IMR-90 (cell line): ENCODE measurements at regions not wholly inside any gene's neighbourhood (a gene's known extent, or its start where the extent isn't known, plus 50 kb on each side); places are given as distances from the start of the nearest gene placed in this dataset.

ENCODE experiments used
- ATAC-seq: fragments of 200-7000 bp; cut with Tn5 transposase; 2 replicates; pipeline ENCODE4 v1.9.1; 2020; ENCODE audit warnings: low read depth, mild to moderate bottlenecking, moderate library complexity
- BruUV-seq: library from RNA; stranded (reverse); fragments of 400-500 nt; replicated peaks from 2 replicates; lab custom pipeline; 2021; lab: Mats Ljungman, UMichigan
- CTCF ChIA-PET: fragments of 300-600 bp; formaldehyde crosslinking; extraction: SDS; loops from one replicate; lab custom pipeline; 2021; ENCODE audit warnings: antibody characterized with exemption; lab: Yijun Ruan, JAX
- POLR2A ChIA-PET: fragments of 300-600 bp; sonication (Branson Sonifier 250); formaldehyde crosslinking; loops from one replicate; lab custom pipeline; 2022; ENCODE audit warnings: antibody characterized with exemption; ENCODE audit not compliant: unreplicated experiment; lab: Charles Lee
- DNase-seq: peaks from one replicate; pipeline ENCODE4 v3.0.0; 2013
- H2AFZ ChIP-seq: replicated peaks from 2 replicates; pipeline ENCODE3; 2013; ENCODE audit warnings: low read length, mild to moderate bottlenecking; ENCODE audit not compliant: poor library complexity
- H2AK5ac ChIP-seq: 2 replicates; pipeline ENCODE4 v1.6.1; 2013; ENCODE audit warnings: low read depth, low read length, inconsistent platforms
- H2AK9ac ChIP-seq: replicated peaks from 2 replicates; pipeline ENCODE3; 2013; ENCODE audit warnings: mild to moderate bottlenecking, low read depth, low read length, moderate library complexity; ENCODE audit not compliant: poor library complexity
- H2BK120ac ChIP-seq: 2 replicates; pipeline ENCODE4 v1.6.1; 2013; ENCODE audit warnings: low read depth, low read length, inconsistent platforms
- H2BK15ac ChIP-seq: 3 replicates; pipeline ENCODE4 v1.6.1; 2013; ENCODE audit warnings: low read depth, low read length, inconsistent platforms
- H2BK20ac ChIP-seq: 2 replicates; pipeline ENCODE4 v1.6.1; 2013; ENCODE audit warnings: low read depth, mild to moderate bottlenecking, inconsistent platforms, low read length, moderate library complexity
- H2BK5ac ChIP-seq: 2 replicates; pipeline ENCODE4 v1.6.1; 2013; ENCODE audit warnings: mild to moderate bottlenecking, low read depth, low read length, inconsistent platforms; ENCODE audit not compliant: poor library complexity, severe bottlenecking
- H3K14ac ChIP-seq: replicated peaks from 2 replicates; pipeline ENCODE4 v1.6.1; 2013; ENCODE audit warnings: low read depth, low read length, inconsistent platforms
- H3K18ac ChIP-seq: 2 replicates; pipeline ENCODE4 v1.6.1; 2013; ENCODE audit warnings: low read depth, low read length, control low read depth
- H3K23ac ChIP-seq: 2 replicates; pipeline ENCODE4 v1.6.1; 2013; ENCODE audit warnings: low read depth, low read length, inconsistent platforms
- H3K27ac ChIP-seq: 2 replicates; pipeline ENCODE4 v1.5.1; 2013; ENCODE audit warnings: mild to moderate bottlenecking, control low read depth, low read length; ENCODE audit not compliant: insufficient read depth
- H3K27me3 ChIP-seq: 2 replicates; pipeline ENCODE4 v1.6.1; 2013; ENCODE audit warnings: low read length; ENCODE audit not compliant: control insufficient read depth, insufficient read depth
- H3K36me3 ChIP-seq: 2 replicates; pipeline ENCODE4 v1.6.1; 2013; ENCODE audit warnings: low read length, mixed read lengths; ENCODE audit not compliant: control insufficient read depth, insufficient read depth
- H3K4ac ChIP-seq: 2 replicates; pipeline ENCODE4 v1.6.1; 2013; ENCODE audit warnings: low read depth, low read length, inconsistent platforms
- H3K4me1 ChIP-seq: 2 replicates; pipeline ENCODE4 v1.6.1; 2013; ENCODE audit warnings: low read length, mixed read lengths; ENCODE audit not compliant: control insufficient read depth, insufficient read depth
- H3K4me2 ChIP-seq: 2 replicates; pipeline ENCODE4 v1.6.1; 2013; ENCODE audit warnings: low read depth, mild to moderate bottlenecking, control low read depth, low read length, moderate library complexity
- H3K4me3 ChIP-seq: 2 replicates; pipeline ENCODE4 v1.5.1; 2013; ENCODE audit warnings: low read depth, mild to moderate bottlenecking, control low read depth, low read length, moderate library complexity; ENCODE audit not compliant: insufficient read depth
- H3K56ac ChIP-seq: 2 replicates; pipeline ENCODE4 v1.6.1; 2013; ENCODE audit warnings: low read length, inconsistent platforms; ENCODE audit not compliant: insufficient read depth; ENCODE audit errors: extremely low read depth
- H3K79me1 ChIP-seq, 2 experiments: 2 replicates each; pipeline ENCODE4 v1.6.1; 2013; ENCODE audit warnings: low read length in 2 of 2, inconsistent platforms in 1 of 2, low read depth in 1 of 2
- H3K9ac ChIP-seq: 2 replicates; pipeline ENCODE4 v1.6.1; 2013; ENCODE audit warnings: low read depth, low read length, control low read depth
- H3K9me1 ChIP-seq: 2 replicates; pipeline ENCODE4 v1.6.1; 2013; ENCODE audit warnings: low read length, inconsistent platforms; ENCODE audit not compliant: insufficient read depth
- H3K9me3 ChIP-seq: 2 replicates; pipeline ENCODE4 v1.6.1; 2013; ENCODE audit warnings: low read length; ENCODE audit not compliant: control insufficient read depth, insufficient read depth
- H4K20me1 ChIP-seq: 2 replicates; pipeline ENCODE4 v1.6.1; 2013; ENCODE audit warnings: low read length, inconsistent platforms; ENCODE audit not compliant: insufficient read depth
- H4K5ac ChIP-seq: 2 replicates; pipeline ENCODE4 v1.6.1; 2013; ENCODE audit warnings: mild to moderate bottlenecking, low read depth, low read length, control low read depth
- H4K8ac ChIP-seq, 2 experiments: 2 replicates each; pipeline ENCODE4 v1.6.1; 2013; ENCODE audit warnings: low read depth in 2 of 2, low read length in 2 of 2, control low read depth in 1 of 2, inconsistent platforms in 1 of 2
- H4K91ac ChIP-seq: 2 replicates; pipeline ENCODE4 v1.6.1; 2013; ENCODE audit warnings: low read depth, low read length, inconsistent platforms; ENCODE audit not compliant: insufficient read depth
- FOS ChIP-seq: fragments of 150-350 bp; IDR thresholded peaks from 2 replicates; pipeline ENCODE4 v1.6.1; 2016; ENCODE audit warnings: low read depth, low read length
- WGBS, 2 experiments: methylation state at CpG; one replicate each; pipeline versions ENCODE4 v1.1.5 to v1.1.7; 2013; ENCODE audit warnings: missing lambda C conversion rate in 2 of 2; ENCODE audit not compliant: insufficient read length in 1 of 2; ENCODE audit errors: extremely low coverage in 2 of 2; 5-methylcytosine and 5-hydroxymethylcytosine counted together
- dilution Hi-C: fragments of 300-500 bp; cut with HindIII; formaldehyde crosslinking; loops from one replicate; pipeline ENCODE4 v1.14.3; 2018; ENCODE audit warnings: low sequenced_read_pairs; ENCODE audit not compliant: unreplicated experiment
- in situ Hi-C: fragments of 300-500 bp; cut with MboI; formaldehyde crosslinking; loops from 3 replicates; pipeline ENCODE4 v1.14.3; 2019; ENCODE audit warnings: low sequenced_read_pairs, inconsistent platforms, mixed read lengths
- intact Hi-C: fragments of 100-400 bp; cut with micrococcal nuclease; formaldehyde crosslinking; loops from 2 replicates; pipeline ENCODE4 v1.10.0; 2022

- intact Hi-C loops (no loop called here), dilution Hi-C loops (no loop called here), in situ Hi-C loops (no loop called here)
- Histone ChIP-seq H3K4me1 (no peaks in the 10 kb centered on the region), H2AK5ac (no peak overlapping the region), H3K4me2 (no peak overlapping the region), H3K27me3 (no peaks in the 10 kb centered on the region), H2BK120ac (no peak overlapping the region), H3K4ac (no peak overlapping the region), H4K20me1 (no peaks in the 10 kb centered on the region), H3K18ac (no peak overlapping the region), H3K9me1 (no peaks in the 10 kb centered on the region), H2BK20ac (no peak overlapping the region), H2AK9ac (no peak overlapping the region), H3K14ac (no peak overlapping the region), H3K4me3 (no peak overlapping the region), H3K27ac (no peak overlapping the region), H3K9ac (no peak overlapping the region), H3K79me1 (no peaks in the 10 kb centered on the region), H4K91ac (no peak overlapping the region), H2BK5ac (no peak overlapping the region), H4K8ac (no peak overlapping the region), H3K56ac (no peak overlapping the region), H3K36me3 (no peaks in the 10 kb centered on the region), H3K23ac (no peak overlapping the region), H2AFZ (no peak overlapping the region), H2BK15ac (no peak overlapping the region), H4K5ac (no peak overlapping the region), H3K9me3 (0 out of 2 replicates have a peak, but pooled peaks cover 2% of the 10 kb centered on the region)
- ATAC-seq (no peak), DNase-seq (no peak)
- ChIA-PET CTCF (no interaction called here), POLR2A (no interaction called here)
- no TSS peak for BruUV-seq
- TF ChIP-seq FOS = no peak
- WGBS, 2 experiments = 100% methylated on average over 1 of the region's 3 CpGs; no CpG with 5 or more reads in 1 of the 2 experiments
Observed at GRCh38 chr12:87121896-87122295, 865.7 kb upstream of the MGAT4C start.
